ENCODE measurements at regions not wholly inside any gene's neighbourhood (a gene's known extent, or its start where the extent isn't known, plus 50 kb on each side); places are given as distances from the start of the nearest gene placed in this dataset.

DNA sequence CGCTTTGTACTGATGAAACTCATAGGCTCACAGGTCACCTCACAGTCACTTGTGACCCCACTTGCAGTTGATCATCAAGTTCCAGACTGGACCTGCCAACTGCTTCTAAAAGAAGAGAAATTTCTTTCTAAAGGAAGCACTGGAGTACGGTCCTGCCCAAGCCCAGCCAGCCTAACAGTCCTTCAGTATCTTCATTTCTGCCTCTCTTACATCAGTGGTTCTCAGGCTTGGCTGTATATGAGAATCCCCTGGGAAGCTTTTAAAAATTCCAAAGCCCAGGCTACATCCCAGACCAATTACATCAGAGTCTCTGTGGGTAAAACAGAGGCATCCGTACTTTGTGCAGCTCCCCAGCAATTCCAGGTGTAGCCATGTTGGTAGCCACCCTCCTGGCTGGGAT is 282.1 kb downstream of the NFIB start:
- no peak for DNase-seq

DNA sequence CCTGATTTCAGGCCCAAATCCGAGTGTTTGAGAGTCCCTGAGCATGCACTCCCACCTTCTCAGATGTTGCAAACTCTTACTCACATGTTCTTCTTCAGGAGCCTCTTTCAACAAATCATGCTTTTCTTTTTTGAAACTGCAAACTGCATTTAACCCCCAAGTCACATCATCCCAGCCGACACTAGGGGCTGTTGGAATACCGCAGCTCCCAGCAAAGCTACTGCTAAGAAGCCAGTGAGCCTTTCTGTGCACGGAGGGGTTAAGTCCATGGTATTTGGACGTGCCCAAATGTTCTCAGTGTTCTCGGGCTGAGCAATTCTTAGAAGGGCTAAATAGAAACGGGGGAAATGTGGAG is 282.9 kb downstream of the NFIB start:
- DNase-seq = no peak

DNA sequence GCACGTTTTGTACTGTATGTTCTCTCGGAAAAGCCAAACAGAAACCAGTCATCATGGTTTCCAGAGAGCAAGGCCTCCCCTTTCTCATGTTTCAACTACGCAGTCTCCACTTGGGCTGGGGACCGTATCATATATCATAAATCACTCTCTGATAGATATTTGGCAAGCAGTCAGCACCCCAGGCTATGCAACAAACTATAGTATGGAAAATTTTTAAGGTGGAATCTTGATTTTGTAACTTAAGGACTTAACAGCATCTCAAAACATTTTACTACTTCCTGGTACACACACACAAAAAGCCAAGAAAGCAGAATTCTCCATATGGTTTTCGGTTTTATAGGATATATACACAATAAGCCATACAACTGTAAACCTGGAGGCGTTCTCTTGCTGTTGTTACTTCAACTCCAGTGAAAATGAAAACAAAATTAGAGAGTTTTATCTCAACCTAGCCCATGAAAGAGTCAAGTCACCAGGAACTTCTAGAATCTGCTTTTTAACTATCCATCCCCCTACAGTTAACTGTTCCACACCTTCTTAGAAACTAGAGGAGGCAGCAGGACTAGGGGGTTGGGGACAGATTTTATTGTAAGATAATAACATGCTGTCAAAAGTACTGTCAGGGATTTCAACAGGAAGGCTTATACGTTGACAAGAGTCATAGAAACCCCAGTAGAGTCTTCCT is 283.4 kb downstream of the NFIB start:
- no peak for DNase-seq

DNA sequence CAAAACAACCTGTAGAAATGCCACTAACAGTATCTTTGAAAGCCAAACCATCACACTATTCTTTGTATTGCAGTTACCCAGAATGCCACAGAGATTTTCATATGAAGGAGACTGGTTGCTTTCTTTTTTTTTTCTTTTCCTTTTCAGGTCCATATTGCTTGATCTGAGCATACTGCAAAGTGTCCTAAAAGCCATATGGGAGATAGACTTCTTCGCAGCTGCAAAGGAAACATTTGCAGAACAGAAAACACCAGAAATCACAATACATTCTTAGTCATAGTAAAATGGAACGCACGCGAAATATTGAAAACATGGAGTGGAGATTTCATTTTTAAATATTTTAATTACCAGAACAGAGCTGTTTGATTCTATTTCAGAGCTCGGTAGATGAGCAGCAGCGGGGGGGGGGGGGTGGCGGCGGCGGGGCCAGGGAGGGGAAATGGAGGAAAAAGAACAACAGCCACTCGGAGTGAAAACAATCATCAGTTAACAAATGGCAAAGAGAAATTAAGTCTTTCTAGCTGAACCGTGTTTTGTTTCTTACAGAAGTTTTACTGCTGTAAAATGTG is 284.1 kb downstream of the NFIB start:
- DNase-seq = no peak

DNA sequence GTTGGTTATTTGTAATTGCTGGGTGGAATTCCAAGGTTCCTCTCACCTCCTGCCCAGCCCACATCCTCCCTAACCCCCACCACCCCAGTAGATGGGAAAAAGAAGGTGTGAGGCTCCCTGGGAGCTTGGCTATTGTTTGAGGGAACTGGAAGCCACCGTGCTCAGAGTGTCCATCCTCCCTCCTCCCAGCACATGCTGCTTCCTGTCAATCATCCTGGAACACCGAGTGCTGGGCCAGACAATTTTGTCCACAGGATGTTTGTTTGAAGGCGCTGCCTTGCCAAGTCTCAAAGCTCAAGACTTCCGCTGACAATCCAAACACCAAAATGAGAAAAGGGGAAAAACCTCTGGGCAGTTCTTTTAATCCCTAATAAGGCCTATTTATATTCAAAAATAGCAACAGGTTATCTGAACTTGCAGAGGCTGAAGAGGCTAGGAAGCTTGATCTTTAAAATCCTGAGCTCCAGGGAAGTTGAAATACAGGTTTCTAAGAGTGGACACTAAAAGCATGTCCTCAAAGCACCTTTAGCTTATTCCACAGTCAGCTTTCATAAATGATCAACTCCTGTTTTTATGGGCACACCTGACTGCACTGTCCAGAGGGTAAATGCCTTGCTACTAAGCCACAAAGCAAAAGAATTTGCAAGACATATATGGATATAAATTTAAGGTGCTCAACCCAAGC is 286.7 kb downstream of the NFIB start:
- DNase-seq = no peak

DNA sequence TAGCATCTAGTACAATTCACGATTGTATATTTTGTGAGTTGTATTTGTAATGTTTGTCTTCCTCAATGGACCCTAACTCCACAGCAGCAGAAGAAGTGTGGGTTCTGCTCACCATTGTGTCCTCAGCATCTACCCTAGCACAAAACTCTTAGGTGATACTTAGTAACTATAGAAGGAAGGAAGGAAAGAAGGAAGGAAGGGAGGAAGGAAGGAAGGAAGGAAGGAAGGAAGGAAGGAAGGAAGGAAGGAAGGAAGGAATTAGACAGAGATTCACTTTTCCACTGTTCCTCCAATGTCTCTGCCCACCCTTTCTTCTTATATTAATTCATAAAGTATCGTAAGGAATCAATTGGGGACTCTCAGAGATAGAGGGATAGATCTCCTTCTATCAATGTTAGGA is 288.2 kb downstream of the NFIB start:
- no peak for DNase-seq

DNA sequence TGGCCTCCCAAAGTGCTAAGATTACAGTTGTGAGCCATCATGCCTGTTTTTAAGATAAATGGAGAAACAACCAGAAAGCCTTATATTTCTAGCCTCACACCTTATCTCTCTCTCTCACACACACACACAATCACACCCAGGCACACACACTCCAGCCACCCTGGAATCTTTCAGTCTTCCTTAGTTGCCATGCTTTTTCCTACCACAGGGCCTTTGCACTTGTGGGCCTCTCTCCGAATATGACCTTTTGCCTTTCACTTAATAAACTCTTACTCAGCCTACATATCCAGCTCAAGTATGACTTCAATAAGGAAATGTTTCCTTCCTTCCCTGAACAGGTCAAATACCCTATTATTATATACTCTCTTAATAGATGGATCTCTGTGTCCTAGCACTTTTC is 290.7 kb downstream of the NFIB start:
- no peak for DNase-seq

DNA sequence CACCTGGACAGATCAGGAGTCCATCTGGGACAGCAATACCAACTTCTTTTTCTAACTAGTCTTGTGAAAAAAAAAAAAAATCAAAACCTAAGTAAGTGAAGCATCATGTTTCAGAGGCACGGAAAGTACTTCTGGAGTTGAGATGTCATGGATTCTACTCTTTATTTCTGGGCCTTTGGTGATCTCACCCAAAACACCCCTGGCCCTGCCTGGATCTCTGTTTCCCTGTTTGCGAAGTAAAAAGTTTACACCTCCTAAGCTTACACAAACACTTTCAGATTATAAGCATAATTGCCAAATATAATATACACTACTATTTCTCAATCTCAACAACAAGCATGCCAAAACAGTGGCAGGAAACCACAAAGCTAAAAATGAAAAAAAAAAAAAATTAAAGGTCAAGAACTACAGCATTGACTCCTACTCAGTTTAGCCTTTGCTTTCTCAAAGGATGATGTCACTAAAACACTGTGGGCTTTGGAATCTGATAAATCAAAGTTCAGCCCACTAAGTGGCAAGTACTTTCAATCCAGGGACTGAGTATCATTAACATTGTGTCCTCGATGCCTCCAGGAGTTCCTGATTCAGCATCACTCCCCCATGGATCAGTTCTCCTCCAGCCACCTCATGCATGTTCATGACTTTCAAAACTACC is 291.9 kb downstream of the NFIB start:
- DNase-seq = no peak

DNA sequence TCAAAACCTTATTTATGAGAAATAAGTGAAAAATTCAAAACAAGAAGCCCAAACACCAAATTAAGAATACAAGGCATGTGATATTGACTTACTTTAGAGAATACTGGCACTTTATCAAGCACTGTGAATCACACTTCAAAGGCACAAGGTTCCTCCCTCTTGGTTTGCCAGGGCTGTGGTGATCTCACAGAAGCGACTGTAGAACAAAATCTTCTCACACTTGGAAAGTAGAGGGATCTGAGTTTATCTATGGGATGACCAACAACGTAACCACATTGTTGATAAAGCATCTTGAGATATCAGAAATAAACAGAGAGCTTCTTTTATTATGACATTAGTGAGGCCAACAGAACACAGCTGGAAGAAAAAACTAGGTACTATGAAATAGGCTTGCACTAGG is 295.9 kb downstream of the NFIB start:
- DNase-seq = no peak

DNA sequence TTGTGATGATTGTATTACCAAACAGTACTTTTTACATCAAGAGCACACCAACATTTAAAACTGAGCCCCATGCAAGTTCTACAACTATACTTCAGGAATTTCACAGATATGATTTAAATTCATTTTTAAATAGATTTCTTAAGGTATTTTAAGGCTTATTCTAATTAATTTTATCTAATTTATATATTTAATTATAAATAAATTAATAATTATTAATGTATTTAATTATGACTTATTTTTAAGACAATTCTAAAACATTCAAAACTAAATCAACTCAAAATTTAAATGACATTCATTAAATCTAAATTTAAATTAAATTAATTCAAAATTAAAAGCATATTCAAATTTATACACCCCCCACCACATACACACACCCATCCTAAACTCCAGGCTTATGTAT is 299.2 kb downstream of the NFIB start:
- no peak for DNase-seq

DNA sequence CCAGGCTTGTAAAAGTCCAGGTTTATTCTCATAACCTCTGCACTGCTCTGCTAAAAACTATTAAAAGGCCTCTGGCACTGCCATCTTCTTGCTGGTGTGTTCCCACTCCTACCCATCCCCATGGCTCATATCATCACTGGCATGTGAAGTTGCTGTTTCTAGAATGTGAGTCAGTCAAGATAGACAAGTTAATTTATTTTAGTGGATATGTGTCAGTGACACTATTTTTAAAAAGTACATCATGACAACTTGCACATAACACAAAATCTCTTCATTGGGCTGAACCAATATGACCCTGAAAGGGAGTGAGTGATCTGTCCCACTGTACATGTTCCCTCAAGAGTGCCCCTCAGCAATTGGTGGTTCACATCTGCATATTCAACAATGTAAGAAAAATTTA is 299.7 kb downstream of the NFIB start:
- DNase-seq = no peak

DNA sequence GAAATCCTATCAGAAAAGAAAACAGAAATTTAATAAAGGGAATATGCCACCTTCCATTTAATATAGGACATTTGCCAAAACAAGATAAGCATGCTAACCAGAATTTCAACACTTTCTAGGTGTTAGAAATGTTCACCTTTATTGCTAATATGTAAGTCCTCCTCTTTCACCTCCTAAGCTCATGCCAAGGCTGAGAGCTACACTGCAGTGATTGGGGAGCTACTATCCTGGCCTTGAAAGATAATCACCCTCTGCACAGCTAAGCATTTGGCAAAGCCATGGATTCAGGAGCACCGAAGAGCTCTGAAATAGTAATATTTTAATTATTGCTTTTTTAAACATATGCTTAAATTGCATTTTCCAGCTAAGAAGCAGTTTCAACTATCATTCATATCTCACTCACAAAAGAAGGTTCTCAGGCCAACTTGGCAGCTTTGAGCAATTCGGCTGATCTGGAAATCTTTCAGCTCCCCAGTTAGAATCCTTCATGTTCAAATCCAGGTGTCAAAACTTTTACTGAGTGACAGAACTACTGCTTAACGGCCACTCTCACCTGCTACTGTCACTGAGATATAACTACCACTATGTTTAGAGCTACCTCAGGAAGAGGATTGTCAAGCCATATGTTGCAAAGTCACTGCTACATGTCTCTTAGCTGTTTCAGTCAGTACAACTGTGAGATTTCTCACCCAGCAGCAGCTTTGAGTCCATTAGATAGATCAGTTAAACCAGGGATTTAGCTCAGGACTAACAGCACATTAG is 302.0 kb downstream of the NFIB start:
- no peak for DNase-seq

DNA sequence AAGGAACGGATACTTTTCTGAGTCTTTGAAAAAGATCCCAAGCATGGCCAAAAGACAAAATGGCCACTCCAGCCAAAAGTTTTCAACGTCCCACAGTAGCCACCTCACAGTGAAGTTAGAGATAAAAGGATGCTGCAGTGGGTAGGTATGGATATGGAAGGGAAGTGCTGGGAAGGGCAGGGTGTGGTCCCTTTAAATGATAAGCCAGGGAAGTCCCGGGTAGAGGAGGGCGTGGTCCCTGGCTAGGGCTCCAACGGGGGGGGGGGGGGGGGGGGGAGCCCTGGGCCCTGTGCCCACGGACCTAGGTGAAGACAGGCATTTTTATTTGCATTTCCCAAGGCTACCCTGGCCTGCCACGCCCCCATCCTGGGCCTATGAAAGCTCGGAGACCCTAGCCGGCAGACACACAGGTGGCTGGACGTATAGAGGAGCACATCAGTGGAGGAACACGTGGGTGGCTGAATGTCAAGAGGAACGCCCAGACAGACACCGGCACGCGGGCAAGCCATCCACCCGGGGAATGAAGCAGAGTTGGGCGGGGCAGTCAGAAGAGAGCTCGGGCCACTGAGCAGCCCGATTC is 306.7 kb downstream of the NFIB start:
- DNase-seq = no peak

DNA sequence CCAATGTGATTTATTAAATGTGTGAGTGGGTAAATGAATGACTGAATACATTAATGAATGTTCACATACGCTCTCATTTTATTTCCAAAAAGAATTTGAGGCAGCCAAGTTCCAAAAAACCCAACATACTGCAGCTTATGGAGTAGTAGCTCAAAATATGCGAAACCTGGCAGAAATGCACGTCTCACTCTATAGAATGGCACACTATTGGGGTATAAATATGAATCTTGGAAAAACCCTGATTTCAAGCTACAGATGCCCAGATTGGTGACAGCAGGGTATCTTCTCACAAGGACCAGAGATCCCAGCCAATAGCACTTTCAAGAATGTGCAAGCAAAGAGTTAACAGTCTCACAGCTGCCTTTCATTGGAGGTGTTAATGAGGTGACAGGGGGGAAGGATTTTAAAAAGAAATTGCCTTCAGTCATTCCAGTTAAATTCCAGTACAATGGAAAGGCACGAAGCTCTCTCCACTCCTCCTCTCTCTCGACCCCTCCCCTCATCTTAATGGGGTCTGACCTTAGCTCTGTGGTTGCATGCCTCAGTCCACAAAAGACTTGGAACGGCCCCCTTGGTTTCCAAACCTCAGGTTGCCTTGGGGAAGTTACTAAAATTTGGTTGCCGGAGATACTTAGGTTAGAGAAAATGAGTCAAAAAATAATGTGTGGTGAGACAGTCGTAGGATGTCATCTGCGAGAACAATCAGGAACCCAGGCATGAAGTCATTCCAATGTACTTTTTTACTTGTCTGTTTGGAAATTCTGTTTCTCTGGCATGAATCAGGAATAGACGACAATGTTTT is 307.4 kb downstream of the NFIB start:
- DNase-seq = no peak

DNA sequence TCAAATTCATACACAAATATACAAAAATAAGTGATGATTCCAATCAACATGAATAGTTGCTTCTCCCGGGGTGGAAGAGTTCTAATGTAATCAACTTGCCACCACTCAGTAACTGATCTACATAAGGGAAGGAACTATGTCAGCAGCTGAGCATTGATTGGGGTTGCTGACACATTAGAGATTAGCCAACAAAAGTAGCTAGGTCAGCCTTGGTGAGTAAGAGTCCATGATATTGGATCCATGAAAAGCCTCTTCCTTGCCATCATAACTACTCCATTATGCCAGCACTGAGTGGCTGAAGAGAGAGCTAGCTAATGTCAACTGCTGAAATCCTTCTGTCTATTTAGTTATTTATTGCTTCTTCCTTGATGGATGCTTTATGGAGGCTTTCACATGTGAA is 309.8 kb downstream of the NFIB start:
- no peak for DNase-seq

DNA sequence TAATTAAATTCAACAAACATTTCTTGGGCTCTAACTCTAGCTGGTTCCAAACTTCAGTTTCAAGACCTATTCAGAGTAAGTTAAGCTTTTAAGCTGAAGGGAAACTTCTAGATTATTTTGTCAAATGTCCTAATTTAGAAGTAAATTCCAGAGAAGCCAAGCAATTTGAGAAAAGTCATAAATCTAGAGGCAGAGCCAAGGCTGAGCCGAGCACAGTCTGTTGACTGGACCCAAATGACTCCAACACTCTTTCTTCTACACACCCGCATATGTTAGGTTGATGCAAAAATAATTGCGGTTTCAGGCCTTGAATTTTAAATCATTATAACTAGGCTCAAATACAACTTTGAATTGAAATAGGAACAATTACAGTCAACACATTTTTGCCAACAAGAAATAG is 319.7 kb downstream of the NFIB start:
- DNase-seq = no peak

DNA sequence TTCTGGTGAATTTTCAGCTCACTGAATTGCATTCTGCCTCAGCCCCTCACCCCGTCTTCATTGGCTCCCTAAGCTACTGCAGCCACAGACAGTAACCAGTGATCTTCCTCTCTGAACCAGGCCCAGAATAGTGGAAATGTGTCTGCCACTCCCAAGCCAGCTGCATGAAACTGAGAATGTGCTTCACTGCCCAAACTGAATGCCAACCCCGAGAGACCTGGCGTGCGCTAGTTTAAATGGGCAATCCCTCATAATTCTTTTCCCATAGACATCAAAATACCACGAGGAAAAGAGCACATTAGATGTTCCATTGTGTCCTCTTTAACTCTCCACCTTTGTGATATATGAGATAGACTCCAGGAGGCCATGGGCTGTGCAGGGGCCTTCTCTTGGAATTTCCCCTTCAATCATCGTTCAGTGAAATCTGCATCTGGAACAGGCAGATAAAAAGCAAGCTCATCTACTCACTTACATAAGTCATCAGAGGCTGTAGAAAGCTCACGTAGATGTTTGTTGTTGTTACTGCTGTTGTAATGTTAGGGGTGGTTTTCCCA is 320.2 kb downstream of the NFIB start:
- no peak for DNase-seq

DNA sequence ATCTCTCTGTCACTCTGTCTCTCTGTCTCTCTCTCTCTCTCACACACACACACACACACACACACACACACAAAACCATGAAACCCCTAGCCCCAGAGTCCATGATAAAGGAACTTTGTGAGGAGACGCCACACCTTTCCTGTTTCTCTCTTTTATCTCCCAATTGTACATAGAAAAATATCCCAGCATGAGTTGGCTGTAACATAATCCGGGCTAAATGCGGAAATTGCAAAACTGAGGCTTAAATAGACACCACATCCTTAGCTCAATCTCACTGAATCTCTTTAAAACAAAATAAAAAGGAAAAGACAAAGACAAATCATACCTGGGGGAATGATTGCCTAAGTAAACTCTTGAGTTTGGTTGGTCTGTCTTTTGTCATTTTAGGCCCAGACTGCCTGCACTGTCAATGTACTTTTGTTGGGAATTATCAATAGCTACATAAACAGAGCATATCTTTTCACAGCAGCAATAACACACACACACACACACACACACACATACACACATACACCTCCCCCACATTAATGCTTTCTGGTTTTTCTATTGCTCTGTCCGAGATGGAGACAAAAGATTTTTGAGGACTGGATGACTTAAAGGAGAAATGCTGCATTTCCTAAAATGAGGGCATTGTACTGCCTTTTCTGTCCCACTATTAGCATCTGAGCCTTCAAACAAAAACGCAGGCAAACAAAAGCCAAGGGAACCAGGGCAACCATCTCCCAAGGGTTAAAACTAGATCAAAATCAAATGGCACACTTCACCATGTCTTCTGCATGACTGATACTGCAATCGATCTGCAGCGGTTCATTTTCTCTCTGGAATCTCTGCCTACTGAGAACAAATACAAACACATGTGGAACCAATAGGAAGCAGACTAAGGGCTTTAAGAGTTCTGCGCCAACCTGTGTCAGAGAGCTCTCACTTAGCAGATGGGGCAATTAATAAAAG is 321.5 kb downstream of the NFIB start:
- no peak for DNase-seq

DNA sequence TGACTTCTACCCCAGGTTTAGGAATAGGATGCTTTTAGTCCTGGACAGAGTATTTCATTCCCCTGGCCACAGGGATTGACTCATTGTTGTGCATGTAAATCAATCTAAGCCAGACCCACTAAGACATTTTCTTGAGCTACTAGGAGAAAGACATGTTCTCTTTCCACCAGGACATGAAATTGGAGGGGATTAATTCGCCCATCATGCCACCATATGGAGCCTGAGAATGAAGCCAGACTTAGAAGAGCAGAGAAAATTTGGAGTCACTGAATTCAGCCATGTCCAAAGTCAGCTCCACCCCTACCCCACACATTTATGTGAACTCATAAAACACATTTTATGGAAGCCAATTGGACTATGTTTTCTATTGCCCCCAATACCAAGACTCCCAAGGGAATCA is 322.5 kb downstream of the NFIB start:
- no peak for DNase-seq

DNA sequence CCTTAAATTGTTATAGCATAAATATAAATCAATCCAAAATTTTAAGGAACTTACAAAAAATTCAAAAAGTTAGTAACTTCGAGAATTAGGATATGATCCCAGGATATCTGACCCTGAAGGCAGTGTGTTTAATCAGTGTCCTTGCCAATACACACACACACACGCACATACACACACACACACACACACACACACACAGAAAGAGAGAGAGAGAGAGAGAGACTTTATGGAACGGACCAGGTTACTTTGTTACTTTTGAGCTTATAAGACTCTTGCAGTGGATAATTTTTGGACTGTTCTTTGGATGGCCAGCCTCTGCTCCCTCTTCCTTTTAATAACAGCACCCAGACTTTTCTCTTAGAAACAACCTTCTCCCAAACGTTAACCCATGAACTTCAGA is 322.9 kb downstream of the NFIB start:
- DNase-seq = no peak

DNA sequence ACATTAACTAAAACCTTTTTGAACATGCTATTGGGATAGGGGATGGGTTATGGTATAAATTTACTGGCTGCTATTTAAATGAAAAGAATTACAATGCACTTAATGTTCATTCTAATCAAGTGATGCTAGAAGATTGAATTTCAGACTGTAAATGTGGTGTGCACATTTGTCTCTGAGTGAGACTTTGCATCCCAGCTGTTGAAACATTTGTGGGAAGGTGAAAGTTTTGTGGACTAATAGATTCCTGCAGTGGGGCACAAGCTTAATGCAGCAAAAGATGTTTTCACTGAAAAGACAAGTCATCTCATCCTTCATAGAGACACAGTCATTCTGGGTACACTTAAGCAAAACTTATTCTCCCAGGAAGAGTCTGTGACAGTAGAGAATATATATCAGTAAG is 323.6 kb downstream of the NFIB start:
- no peak for DNase-seq
